CD4-positive, alpha-beta T cell treated with Interferon gamma for 1 hour (primary cell): ENCODE measurements at regions not wholly inside any gene's neighbourhood (a gene's known extent, or its start where the extent isn't known, plus 50 kb on each side); places are given as distances from the start of the nearest gene placed in this dataset.

Experiments used
- DNase-seq: peaks from one replicate; pipeline ENCODE4 v3.0.0-alpha.2; 2020

DNA sequence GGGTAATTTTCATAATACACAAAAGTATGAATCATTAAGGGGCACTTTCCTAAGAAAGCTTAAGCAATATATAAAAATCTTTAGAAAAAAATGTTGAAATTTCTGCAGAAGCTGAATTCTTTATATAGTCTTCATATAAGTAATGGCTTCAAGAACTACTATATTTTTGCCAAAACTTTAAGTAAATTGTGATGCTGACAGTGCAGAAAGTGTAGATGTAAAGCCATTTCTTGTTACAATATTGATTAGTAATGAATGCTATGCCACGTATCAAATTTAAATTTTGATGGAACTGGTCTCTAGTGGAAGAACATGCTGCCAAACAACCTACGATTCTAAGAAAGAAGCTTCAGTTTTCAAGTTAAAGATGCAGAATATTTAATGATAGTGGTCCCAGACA, 1210.0 kb downstream of the SLITRK1 start:
- no peak for DNase-seq

DNA sequence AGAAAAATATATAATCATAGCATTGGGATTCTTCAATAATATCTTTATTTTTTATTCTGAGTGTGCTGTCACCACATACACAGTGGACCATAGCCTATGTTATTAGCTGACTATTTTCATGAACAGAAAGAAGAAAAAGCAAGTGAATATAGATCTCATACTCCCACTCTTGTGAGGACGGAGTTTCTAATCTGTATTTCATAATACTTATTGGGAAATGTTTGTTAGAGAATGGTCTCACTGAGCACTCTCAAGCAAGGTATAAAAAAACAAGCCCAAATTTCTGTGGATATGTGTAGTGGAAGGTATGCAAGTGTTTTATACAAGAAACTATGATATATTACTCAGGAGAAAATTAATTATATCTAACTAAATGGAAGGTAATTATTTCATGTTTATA, 1218.1 kb downstream of the SLITRK1 start:
- no peak for DNase-seq

DNA sequence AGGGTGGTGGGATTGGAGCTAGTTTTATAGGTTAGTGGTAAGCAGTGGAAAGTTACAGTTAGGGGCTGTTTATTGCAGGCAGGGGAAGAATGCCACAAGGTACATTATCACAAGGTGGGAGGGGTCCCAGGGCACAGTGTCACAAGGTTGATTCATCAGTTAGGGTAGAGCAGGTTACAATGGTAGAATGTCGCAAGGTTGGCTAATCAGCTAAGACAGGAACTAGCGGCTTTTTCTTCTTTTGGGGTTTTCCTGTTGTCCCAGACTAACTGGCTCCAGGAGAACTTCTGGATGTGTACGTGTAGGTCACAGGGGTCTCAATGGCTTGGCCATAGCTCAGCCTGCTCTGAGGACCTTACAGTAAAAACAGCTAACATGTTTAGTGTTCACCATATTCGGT, 1221.1 kb downstream of the SLITRK1 start:
- DNase-seq: no peak

DNA sequence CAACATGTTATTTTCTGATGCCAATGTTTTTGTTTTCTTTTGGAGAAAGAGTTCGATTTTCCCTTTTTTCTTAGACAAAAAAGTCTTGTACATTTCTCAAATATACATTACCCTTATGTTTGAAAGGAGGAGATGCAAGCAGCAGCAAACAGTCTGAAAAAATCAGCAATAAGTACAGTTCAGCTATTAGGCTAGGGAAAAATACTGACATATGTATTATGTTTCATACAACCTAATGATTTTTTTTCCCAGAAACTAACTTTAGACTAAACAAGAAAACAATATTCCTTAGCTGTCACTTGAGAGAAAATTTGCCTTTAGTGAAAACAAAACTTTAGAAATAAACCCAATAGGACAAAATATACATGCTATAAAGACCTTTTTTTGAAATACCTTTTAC, 1223.5 kb downstream of the SLITRK1 start:
- no peak for DNase-seq

DNA sequence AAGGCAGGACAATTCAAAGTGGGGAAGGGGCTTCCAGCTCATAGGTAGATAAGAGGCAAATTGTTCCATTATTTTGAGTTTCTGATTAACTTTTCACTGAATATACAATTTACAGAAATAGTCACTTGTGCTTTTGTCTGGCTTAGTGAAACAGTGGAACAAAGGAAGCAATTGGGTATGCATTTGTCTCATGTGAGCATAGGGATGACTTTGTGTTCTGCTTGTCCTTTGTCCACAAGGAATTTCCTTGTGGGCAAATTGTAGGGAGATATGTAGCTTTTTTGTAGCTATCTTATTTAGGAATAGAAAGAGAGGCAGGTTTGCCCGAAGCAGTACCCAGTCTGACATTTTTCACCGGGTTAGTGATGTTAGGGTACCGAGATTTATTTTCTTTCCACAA, 1224.8 kb downstream of the SLITRK1 start:
- DNase-seq: no peak

DNA sequence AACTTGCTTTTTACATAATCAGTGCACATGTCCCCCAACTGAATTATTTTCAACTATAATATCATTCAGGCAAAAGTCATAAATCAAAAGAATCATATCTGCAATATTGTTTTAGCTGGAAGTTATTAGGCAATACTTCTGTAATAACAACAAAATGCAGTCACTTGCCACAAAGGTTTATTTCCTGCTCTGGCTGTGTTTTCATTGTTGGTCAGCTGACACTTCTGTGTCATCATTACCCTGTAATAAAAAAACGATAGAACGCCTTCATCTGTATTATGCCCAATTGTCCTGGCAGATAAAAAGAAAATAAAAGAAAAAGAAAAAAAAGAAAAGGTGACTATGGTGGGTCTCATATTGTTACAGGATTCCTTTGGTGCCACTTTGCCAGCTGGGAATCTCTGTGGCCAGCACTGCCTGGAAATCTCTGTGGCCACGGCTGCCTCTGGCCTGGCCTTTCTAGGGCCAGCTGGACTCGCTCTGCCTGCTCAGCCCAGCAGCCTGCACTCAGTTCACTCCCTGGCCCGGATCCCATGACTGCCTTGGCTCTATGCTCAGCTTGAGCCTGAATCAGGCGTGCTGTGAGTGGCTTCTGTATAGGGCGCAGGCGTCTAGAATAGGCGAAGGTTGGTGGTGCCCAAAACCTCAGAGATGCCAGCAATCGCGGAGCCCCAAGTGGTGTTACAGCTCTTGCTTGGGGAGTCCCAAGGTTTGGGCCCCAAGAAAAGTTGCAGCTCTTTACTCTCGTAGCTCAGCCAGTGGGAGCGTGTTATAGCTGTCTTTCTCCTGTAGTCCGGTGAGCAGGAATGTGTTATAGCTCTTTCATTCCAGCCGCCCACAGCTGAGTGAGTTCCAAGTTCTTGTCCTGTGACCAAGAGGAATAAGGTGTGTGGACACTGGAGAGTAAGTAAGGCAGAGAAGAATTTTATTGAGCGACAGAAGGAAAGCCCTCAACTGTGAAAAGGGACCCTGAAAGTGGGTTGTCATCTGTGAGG, 1227.1 kb downstream of the SLITRK1 start:
- DNase-seq: no peak

DNA sequence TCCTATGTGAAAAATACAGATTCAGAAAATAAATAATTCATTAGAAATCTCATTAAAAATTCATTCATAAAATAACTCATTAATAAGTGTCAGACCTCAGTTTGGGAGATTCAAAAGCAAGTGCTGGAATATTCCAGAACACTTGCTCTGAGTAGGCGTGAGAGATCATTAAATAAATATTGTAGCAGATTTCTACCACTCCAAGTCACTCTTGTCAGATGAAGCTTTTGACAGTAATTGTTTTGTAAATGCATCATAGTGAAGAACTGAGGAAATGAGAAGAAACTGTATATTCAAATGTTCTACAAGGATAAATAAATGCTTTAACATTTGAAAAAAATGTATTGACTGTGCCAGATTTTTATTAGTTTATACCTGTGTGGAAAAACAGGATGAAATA, 1228.1 kb downstream of the SLITRK1 start:
- no peak for DNase-seq

DNA sequence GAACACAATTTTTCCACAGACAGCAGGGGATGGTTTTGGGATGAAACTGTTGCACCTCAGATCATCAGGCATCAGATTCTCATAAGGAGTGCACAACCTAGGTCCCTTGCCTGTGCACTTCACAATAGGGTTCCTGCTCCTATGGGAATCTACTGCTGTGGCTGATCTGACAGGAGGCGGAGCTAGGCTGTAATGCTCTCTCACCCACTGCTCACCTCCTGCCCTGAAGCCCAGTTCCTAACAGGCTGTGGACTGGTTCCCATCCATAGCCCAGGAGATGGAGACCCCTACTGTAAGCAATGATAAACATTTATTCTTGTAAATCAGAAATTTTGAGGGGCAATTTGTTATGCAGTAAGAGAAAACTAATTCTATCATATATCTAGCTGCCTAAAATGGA, 1234.7 kb downstream of the SLITRK1 start:
- no peak for DNase-seq

DNA sequence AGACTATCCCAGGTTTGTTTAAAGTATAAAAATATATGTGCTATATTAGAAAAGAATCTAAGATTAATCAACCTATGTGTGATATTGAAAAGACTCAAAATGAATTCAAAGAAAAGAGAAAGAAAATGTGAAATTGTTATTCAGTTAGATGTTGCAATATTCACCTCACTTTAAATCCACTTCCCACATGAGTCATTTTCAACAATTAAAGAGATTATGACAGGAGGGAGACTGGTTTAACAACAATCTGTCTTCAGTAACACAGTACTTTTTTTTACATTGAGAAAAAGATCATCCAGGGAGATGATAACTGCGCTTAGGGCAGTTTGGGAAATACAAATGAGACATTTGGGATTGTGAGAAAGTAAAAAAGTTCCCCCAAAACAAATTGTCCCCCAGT, 1246.2 kb downstream of the SLITRK1 start:
- no peak for DNase-seq

DNA sequence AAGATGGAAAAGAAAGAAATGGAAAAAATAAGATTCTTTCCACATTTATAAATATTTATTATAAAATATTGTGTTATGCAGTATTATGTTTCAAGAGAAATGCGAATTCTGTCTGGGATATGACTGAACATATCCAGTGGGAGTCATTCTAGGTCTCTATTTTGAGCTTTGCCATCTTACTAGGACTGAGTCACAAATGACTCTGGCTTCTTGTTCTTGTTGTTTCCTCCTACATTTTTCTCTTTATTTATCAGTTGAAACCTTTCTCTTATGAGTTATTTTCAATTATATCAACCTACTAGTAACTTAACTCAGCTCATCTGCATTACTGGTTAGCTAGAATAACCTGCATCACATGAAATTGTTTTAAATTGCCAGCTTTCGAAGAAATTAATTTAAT, 1247.3 kb downstream of the SLITRK1 start:
- no peak for DNase-seq

DNA sequence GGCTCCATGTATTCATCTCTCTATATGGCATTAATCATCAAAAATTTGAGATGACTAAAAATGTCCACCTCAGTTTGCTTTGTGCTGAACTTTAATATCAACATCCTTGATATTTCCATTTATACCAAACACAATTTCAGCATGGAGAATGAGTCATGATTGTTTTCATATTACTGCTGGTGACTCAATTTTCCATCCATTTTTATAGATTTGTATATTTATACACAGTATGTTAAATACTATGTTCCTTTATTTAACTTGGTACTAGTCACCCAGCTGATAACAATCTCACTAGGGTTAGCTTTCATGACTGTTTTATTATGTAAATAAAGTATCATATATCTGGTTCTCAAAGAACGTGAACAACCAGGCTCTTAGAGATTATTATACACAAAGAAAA, 1255.1 kb downstream of the SLITRK1 start:
- no peak for DNase-seq

DNA sequence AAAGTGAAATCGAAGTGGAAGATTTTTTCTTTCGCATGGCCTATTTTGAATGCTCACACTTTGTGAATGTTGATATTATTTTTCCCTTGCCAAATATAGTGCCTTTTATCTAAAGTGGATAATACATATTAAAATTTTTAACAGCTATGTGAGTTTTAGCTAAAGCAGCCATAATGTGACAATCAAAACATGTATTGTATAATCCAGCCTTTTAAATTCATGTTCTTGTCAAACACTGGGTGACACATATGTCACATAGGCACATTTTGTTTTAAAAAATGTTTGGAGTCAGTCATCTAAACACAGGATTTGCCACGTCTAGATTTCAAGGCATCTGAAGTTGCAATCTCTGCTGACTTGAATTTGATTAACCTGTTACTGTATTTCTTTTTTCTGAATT, 1256.6 kb downstream of the SLITRK1 start:
- no peak for DNase-seq

DNA sequence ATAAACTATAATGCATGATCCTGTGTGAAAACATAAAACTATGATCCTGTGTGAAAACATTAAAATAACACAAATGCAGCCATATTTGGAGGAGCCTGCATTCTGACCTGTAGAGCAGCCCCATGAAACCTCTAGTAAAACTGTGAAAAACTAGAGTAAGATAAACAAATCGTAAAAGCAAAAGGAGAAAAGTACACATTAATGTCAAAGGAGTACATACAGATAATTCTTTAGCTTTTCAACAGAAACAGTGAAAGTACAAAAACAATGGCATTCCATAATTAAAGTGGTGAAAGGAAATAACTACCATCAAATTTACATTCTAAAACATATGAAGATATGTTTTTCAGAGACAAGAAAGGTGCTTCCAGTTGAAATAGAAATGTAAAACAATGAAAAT, 1267.2 kb downstream of the SLITRK1 start:
- no peak for DNase-seq

DNA sequence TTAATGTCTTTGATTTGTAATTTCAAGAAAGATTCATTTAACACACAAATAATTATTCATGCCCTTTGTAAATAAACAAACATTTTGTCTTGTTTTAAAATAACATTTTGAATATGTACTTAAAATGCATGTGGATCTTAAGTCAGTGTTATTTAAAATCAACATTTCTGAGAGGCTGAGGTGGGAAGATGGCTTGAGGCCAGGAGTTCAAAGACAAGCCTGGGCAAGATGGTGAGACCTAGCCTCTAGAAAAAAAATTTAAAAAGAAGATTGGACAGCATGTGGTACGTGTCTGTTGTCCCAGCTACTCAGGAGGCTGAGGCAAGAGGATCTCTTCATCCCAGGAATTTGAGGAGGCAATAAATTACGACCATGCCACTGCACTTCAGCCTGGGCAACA, 1268.2 kb downstream of the SLITRK1 start:
- DNase-seq: no peak

DNA sequence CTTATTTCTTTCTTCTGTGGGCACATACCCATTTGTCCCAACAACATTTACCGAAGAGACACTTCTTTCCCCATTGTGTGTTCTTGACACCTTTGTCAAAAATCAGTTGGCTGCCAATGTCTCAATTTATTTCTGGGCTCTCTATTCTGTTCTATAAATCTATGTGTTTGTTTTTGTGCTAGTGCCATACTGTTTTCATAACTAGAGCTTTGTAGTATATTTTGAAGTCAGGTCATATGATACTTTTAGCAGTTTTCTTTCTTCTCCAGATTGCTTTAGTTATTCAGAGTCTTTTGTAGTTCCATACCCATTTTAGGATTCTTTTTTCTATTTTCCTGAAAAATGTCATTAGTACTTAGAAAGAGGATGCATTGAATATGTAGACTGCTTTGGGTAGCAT, 1276.3 kb downstream of the SLITRK1 start:
- no peak for DNase-seq

DNA sequence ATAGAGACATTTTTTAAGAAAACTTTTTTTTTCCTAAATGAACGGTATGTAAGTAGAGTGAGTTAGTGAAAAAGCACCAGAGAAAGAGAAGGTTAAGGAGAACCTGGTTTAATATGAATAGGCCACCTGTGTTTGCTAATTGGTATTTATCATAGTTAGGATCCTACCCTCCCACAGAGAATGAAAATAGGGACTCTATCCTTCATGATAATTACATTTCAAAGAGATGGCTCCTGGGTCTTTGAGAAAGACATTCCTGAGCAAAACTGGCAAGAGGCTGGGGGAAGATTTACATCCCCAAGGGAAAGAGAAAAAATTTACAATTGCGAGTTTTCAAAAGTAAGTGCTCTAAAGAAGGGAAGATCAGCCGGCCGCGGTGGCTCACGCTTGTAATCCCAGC, 1284.5 kb downstream of the SLITRK1 start:
- DNase-seq: no peak

DNA sequence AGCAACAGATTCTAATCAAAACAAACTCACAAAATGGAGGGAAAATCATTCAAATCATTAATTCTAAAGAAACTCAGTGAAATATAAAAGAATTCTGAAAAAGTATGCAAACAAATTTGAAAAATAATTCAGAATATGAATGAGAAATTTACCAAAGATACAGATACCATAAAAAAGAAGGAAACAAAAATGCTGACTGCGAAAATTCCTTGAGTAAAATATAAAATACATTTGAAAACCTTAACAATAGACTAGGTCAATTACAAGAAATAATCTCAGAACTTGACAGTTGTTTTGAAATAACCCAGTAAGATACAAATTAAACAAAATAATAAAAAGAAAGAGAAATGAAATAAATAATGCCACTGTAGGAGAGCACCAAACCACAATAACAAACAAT, 1289.0 kb downstream of the SLITRK1 start:
- DNase-seq: no peak

DNA sequence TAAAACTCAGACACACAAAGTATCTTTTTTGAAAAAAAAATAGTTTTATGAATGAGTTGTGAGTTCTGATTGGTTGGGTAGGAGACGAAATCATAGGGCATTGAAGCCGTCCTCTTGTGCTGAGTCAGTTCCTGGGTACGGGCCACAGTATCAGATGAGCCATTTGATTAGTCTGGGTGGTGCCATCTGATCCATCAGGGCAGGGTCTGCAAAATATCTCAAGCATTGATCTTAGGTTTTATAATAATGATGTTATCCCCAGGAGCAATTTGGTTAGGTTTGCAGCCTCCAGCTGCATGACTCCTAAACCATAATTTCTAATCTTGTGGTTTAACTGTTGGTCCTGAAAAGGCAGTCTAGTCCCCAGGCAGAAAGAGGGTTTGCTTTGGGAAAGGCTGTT, 1310.6 kb downstream of the SLITRK1 start:
- no peak for DNase-seq

DNA sequence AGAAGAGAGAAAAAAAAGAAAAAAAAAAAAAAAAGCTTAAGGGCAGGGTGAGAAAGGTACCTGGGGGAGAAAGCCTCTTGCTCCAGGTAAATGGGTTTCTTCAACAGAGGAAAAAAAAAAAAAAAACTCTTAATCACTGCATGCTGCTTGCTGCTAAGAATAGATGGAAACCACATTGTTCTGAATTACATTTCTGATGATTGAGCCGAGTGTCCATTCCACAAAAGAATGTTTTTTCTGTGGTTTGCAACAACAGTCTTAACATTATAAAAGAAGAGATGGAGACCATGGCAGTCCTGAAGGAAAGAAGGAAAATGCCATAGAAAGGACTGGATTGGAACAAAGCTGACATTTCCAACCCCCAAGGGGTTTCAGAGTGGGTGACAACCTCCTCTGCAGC, 1312.7 kb downstream of the SLITRK1 start:
- no peak for DNase-seq

DNA sequence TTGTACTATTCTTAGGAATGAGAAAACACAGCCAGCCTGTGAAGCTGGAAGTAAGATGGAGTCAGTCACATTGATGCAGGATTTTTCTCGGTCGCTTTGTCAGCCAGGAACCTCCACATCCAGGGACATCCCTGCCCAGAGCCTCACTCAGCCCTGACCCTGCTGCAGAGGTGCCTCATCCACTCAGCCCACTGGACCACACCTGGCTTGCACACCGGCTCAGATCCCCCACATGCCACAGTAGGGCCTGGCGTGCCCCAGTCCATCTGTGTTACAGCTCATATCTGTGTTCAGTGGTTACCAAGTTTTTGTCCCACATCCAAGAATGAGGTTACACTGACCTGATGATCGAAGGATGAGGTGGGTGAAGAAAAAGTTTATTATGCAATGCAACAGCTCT, 1315.4 kb downstream of the SLITRK1 start:
- no peak for DNase-seq

DNA sequence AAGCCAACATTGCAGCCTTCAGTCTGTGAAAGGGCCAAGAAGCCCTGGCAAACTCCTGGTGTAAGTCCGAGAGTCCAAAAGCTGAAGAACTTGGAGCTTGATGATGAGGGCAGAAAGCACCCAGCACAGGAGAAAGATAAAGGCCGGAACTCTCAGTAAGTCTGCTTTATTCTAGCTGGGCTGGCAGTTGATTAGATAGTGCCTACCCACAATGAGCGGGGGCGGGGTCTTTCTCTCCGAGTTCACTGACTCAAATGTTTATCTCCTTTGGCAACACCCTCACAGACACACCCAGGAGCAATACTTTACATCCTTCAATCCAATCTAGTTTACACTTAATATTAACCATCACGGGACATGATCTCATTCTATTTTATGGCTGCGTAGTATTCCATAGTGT, 1317.1 kb downstream of the SLITRK1 start:
- no peak for DNase-seq

DNA sequence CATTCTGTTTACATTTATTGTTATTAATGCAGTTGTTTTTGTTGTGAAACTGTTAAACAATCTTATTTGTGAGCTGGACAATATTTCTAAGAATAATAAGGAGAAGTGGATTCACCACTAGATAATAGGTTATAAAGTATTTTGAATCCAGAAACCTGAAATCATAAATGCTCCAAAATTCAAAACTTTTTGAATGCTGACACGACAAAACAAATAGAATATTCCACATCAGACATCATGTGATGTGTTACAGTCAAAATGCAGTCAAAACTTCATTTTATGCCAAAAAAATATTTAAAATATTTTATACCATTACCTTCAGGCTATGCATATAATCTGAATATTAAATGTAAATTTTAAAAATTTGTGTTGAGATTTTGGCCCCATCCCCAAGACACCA, 1321.4 kb downstream of the SLITRK1 start:
- DNase-seq: no peak

DNA sequence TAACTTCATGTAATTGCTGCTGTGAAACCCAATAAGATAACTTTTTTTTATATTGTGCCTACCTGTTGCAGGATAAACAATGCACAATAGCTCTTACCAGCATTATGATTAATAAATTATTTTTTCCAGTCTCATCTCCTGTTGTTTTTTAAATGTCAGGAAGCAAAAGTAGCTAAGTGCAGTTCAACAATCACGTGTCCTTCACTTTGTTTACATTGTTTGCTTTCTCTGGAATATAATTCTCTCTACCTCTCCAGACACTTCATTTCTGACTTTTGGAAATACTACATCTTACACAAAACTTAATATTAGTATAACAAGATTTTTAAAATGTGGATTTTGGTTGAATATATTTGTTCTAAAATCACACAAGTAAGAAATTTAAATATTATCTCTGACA, 1359.4 kb downstream of the SLITRK1 start:
- DNase-seq: no peak

DNA sequence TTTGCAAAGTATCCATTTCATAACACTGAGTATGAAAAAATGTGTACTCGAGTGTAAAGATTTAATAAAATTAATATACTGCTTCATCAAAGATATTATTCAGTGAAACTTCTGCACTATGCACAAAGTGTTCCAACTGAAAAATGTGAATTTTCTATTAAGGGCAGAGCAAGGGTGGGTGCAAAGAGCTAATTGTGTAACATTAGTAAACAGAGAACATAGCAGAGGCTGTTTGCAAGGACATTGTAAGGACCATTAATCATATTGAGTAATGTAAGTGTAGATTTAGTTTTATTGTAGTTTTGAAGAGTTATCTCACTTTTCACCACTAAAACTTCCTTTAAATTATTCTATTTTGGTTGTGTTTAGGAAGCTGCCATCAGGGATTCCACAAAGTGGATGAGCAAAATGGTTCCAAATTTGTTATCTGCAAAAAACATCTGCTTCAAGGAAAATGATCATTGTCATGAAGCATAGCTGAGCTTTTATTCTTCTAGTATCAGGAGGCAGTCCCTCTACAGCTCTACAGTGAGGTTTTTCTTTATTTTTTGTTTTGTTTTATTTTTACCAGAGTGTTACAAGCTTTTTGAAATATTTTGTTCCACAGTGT, 1375.4 kb downstream of the SLITRK1 start:
- no peak for DNase-seq

DNA sequence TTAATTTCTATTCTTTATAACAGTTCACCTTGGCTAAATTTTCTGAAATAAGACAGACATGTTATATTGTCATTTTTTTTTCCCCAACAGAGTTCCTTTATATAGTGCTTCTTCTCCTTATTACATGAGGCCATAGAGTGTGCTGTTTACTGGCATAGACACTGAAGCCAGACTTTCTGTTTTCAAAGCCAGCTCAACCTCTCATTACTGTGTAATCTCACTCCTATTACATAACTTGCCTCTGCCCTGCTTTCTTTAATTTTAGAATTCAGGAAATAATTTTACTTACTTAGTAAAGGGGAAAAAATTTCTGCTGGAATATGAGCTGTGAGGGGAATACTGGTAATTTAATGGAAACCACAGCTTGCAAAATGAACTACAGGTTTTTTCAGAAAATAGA, 1380.4 kb downstream of the SLITRK1 start:
- no peak for DNase-seq
